ENCODE measurements at regions not wholly inside any gene's neighbourhood (a gene's known extent, or its start where the extent isn't known, plus 50 kb on each side); places are given as distances from the start of the nearest gene placed in this dataset.

DNA sequence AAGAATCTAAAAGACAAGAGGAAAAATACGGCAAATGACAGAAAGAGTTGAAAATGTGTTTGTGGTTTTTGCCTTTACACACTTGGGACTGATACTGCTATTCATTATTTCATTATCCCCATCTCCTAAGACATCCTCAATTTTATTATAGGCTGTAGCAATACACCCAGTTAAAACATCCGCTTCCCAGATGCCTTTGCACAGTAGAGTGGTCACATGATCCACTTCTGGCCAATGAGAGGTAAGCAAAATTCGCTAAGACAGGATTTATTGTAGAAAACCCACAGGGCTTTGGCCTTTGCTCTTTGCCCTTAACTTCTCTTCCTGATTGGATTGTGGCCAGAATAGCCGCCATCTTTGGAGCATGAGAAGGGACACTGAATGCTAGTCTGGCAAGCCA, 53.2 kb upstream of the BOC start:
- no peak overlapping the region for H3K27ac ChIP-seq
- TF ChIP-seq ZFX (IDR thresholded peaks at IDR 0.05; ENCODE audit: borderline replicate concordance): no peak
- TF ChIP-seq, protein P1, sequence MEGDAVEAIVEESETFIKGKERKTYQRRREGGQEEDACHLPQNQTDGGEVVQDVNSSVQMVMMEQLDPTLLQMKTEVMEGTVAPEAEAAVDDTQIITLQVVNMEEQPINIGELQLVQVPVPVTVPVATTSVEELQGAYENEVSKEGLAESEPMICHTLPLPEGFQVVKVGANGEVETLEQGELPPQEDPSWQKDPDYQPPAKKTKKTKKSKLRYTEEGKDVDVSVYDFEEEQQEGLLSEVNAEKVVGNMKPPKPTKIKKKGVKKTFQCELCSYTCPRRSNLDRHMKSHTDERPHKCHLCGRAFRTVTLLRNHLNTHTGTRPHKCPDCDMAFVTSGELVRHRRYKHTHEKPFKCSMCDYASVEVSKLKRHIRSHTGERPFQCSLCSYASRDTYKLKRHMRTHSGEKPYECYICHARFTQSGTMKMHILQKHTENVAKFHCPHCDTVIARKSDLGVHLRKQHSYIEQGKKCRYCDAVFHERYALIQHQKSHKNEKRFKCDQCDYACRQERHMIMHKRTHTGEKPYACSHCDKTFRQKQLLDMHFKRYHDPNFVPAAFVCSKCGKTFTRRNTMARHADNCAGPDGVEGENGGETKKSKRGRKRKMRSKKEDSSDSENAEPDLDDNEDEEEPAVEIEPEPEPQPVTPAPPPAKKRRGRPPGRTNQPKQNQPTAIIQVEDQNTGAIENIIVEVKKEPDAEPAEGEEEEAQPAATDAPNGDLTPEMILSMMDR (IDR thresholded peaks at IDR 0.05): no peak
